ENCODE measurements at regions not wholly inside any gene's neighbourhood (a gene's known extent, or its start where the extent isn't known, plus 50 kb on each side); places are given as distances from the start of the nearest gene placed in this dataset.

- Histone ChIP-seq H3K9me3 (ENCODE audit: severe bottlenecking) (peaks cover 6% of the 10 kb centered on the region), H3K4me3 (ENCODE audit: low read depth, low read length) (no peak overlapping the region), H3K36me3 (no peaks in the 10 kb centered on the region), H3K27ac (no peak overlapping the region), H3K27me3 (ENCODE audit: insufficient read depth, low read depth, severe bottlenecking) (no peaks in the 10 kb centered on the region)
- no peak for DNase-seq
- TF ChIP-seq, protein P1, sequence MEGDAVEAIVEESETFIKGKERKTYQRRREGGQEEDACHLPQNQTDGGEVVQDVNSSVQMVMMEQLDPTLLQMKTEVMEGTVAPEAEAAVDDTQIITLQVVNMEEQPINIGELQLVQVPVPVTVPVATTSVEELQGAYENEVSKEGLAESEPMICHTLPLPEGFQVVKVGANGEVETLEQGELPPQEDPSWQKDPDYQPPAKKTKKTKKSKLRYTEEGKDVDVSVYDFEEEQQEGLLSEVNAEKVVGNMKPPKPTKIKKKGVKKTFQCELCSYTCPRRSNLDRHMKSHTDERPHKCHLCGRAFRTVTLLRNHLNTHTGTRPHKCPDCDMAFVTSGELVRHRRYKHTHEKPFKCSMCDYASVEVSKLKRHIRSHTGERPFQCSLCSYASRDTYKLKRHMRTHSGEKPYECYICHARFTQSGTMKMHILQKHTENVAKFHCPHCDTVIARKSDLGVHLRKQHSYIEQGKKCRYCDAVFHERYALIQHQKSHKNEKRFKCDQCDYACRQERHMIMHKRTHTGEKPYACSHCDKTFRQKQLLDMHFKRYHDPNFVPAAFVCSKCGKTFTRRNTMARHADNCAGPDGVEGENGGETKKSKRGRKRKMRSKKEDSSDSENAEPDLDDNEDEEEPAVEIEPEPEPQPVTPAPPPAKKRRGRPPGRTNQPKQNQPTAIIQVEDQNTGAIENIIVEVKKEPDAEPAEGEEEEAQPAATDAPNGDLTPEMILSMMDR (IDR thresholded peaks at IDR 0.05; ENCODE audit: low read depth, low read length): no peak
Measured at GRCh38 chr1:30043256-30043655, 680.1 kb downstream of the MATN1 start.

GRCh38 chr1:30042438-30043147 is 680.8 kb downstream of the MATN1 start:
- Histone ChIP-seq H3K36me3 (no peaks in the 10 kb centered on the region), H3K4me3 (ENCODE audit: low read depth, low read length) (no peak overlapping the region), H3K27ac (no peak overlapping the region), H3K9me3 (ENCODE audit: severe bottlenecking) (peaks cover 6% of the 10 kb centered on the region), H3K27me3 (ENCODE audit: insufficient read depth, low read depth, severe bottlenecking) (no peaks in the 10 kb centered on the region)
- TF ChIP-seq, protein P1 (IDR thresholded peaks at IDR 0.05; ENCODE audit: low read depth, low read length): no peak
- no peak for DNase-seq

- TF ChIP-seq, protein P1 (IDR thresholded peaks at IDR 0.05; ENCODE audit: low read depth, low read length): no peak
- H3K27ac ChIP-seq: no peak overlapping the region
Measured at GRCh38 chr1:30041741-30042437, 681.5 kb downstream of the MATN1 start.

DNA sequence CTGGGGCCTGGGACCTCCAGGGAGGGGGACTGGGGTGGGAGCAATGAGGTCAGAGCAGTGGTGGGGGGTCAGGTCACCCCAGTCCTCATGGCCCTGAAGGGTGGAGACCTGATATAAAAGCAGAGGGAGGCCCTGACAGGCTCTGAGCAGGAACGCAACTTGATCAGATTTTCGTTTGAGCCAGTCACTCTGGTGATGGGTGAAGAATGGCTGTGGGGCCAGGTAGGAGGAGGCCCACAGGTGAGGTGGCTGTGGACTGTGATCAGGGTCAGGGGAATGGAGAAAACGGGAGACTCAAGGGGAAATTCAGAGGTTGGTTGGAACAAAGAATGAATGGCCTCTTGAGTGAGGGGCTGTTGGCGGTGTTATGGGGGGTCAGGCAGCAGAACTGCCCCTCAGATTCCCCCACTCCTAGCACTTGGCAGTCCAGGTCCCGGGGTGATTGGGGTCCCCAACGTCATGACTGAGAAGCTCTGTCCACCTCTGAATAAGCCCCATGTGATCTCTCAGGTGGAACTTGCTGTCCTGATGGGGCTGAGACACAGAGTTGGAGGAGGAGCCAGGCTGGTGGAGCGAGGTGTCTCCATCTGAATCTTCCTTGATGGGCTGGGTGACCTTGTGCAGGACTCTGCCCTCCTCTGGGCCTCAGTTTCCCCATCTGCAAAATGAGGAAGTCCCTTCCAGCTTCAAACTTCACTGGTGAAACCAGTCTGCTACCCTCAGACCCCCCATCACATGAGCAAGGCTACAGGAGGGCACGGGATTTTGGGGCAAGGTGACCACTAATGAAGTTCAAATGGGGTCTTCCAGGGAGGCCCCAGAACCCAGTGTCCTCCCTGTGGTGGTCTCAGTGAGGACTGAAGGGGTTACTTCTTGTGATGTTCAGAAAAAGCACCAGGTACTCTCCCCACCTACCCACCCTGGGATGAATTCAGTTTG is 683.0 kb downstream of the MATN1 start:
- Histone ChIP-seq H3K9me3 (ENCODE audit: severe bottlenecking) (peaks cover 6% of the 10 kb centered on the region), H3K27me3 (ENCODE audit: insufficient read depth, low read depth, severe bottlenecking) (no peaks in the 10 kb centered on the region)

More at GRCh38 chr1:30041741-30042437, 681.5 kb downstream of the MATN1 start:
- Histone ChIP-seq H3K4me3 (ENCODE audit: low read depth, low read length) (no peak overlapping the region), H3K36me3 (no peaks in the 10 kb centered on the region), H3K9me3 (ENCODE audit: severe bottlenecking) (peaks cover 6% of the 10 kb centered on the region), H3K27me3 (ENCODE audit: insufficient read depth, low read depth, severe bottlenecking) (no peaks in the 10 kb centered on the region)
- no peak for DNase-seq

DNA sequence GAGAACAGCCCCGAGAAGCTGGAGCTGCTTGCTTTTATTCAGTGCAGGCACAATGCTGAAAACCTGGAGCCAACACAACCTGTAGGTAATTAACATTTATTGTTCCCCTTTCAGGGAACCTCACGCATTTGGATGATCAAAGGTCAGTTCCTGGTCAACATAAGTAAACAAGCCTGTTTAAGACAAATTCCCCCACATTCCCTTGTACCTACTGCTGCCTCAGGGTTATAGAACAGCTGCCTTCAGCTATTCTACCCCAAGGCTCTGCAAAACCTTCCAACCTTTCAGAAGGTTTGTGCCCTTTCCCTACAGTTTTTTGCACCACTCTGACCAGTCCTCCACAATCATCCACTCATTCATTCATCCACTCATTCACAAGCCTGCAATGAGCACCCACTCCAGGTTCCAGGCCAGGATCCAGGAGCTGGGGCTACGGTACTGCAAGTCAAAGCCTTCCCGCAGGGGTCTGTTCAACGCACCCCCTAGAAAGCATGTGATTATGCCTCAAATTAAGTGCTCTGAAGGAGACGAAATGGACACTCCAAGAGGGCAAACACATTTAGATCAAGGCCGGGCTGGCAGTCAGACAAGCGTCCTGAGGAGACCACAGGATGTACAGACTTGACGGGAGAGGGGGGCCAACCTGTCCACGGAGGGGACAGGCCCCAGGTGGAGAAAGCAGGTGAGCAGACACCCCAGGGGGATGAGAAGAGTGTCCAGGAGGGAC is 683.9 kb downstream of the MATN1 start:
- H3K9me3 ChIP-seq (ENCODE audit: severe bottlenecking): peaks cover 6% of the 10 kb centered on the region
- no peaks in the 10 kb centered on the region for H3K36me3 ChIP-seq
- no peak overlapping the region for H3K27ac ChIP-seq
- TF ChIP-seq, protein P1 (IDR thresholded peaks at IDR 0.05; ENCODE audit: low read depth, low read length): no peak
- no peaks in the 10 kb centered on the region for H3K27me3 ChIP-seq (ENCODE audit: insufficient read depth, low read depth, severe bottlenecking)
- no peak overlapping the region for H3K4me3 ChIP-seq (ENCODE audit: low read depth, low read length)
- DNase-seq: no peak

More for the DNA sequence above, 683.0 kb downstream of the MATN1 start:
- Histone ChIP-seq H3K36me3 (no peaks in the 10 kb centered on the region), H3K27ac (no peak overlapping the region), H3K4me3 (ENCODE audit: low read depth, low read length) (no peak overlapping the region)
- no peak for DNase-seq
- TF ChIP-seq, protein P1 (IDR thresholded peaks at IDR 0.05; ENCODE audit: low read depth, low read length): no peak
